GM21447 (cell line): ENCODE measurements at regions not wholly inside any gene's neighbourhood (a gene's known extent, or its start where the extent isn't known, plus 50 kb on each side); places are given as distances from the start of the nearest gene placed in this dataset.
A peak's percentile ranks its signal among the peaks of the same experiment; 100 is the strongest.
"Not testable (repeated sequence)": the region's sequence is repeated elsewhere in the genome, so short reads cannot be mapped to it uniquely, and the experiment has no call there.

Source experiments
- ATAC-seq: cut with Tn5 transposase; IDR thresholded peaks from one replicate; pipeline ENCODE4 v1.9.1; 2021; ENCODE audit not compliant: unreplicated experiment

DNA sequence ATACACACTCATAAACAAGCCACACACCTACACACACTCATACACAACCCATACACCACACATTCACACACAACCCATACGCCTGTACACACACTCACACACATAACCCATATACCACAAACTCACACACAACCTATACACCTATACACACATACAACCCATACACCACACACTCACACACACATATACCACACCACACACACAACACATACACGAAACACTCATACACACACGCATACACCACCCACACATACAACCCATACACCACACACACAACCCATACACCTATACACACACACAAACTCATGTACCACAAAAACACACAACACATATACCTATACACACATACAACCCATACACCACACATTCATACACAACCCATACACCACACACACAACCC, 164.3 kb downstream of the TMEM121 start:
- ATAC-seq = no peak

- ATAC-seq = not testable (repeated sequence)
Measured at GRCh38 chr14:105691321-105692109, 165.1 kb downstream of the TMEM121 start.

DNA sequence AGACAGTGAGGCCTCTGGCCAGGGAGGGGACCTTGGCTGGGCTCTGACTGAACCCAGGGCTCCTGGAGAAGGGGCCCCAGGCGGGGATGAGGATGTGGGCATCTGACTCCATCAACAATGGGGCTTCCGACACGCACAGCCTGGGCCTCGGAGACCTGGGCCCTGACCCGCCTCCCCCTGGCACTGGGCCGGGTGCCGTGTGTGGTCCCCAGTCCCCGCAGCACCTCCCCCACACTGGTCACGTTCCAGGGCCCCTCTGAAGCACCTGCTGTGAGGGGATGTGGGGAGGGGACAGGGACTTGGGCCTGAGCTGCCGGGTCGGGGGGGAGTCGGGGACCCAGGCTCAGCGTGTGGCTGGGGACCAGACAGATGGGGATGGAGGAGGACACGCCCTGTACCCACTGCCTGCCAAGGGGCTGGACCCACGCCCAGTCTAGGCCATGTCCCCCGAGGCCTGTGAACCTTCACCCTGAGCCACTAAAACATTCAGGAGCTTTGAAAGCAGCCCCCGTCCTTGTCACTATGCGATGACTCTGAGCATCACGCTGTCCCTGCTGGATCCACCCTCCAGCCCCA, 165.8 kb downstream of the TMEM121 start:
- ATAC-seq = not testable (repeated sequence)

DNA sequence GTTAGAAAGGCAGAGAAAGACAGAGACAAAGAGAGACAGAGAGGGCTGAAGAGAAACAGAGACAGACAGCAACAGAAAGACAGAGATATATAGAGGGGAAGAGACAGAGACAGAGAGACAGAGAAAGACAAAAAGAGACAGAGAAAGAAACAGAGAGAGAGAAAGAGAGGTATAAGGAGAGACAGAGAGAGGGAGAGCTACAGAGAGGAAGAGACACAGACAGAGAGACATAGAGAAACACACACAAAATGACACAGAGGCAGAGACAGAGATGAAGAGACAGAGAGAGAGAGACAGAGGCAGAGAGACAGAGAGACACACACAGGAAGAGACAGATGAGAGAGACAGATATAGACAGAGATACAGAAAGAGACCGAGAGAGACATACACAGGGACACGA, 168.6 kb downstream of the TMEM121 start:
- ATAC-seq = no peak

DNA sequence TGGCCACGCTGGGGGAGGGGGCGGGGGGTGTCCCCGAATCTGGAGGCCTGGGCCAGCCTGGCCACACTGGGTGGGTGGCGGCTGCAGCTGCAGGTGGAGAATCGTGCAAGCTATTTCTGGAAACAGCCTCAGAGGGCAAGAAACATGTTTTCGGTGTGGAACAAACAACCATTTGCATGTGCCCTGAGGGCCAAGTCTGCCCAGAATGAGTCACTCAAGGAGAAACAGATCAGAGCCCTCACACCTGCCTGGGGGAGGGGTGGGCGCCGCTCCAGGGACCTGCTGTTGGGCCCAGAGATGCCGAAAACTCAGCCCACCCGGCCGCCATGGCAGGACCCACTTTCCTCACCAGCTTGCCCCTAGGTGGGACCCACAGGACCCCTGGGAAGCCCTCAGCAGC, 170.0 kb downstream of the TMEM121 start:
- ATAC-seq = peak; percentile 53

- ATAC-seq = not testable (repeated sequence)
Measured at GRCh38 chr14:105697414-105697813, 171.0 kb downstream of the TMEM121 start.

- not testable (repeated sequence) for ATAC-seq
Measured at GRCh38 chr14:105697955-105698354, 171.6 kb downstream of the TMEM121 start.

GRCh38 chr14:105698940-105699556, 172.7 kb downstream of the TMEM121 start:
- ATAC-seq = peak; percentile 19

- ATAC-seq = not testable (repeated sequence)
Measured at GRCh38 chr14:105699706-105700105, 173.3 kb downstream of the TMEM121 start.

DNA sequence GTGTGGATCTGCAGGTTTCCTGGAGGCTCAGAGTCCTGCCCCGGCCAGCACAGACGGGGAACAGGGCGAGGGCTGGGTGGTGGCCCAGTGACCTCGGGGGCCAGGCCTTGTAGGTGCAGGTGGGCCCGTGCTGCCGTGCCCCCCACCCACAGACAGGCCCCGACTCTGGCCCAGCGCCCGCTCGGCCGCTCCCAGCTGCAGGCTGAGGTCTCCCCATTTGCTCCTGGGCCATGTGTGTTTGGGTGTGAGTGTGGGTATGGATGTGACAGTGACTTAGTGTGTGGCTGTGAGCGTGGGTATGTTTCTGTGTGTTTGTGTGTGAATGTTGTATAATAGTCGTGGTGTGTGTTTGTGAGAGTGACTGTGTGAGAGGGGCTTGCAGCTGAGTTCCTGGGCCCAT, 173.8 kb downstream of the TMEM121 start:
- ATAC-seq = not testable (repeated sequence)

- peak; percentile 31 for ATAC-seq
Measured at GRCh38 chr14:105700622-105701288, 174.4 kb downstream of the TMEM121 start.

DNA sequence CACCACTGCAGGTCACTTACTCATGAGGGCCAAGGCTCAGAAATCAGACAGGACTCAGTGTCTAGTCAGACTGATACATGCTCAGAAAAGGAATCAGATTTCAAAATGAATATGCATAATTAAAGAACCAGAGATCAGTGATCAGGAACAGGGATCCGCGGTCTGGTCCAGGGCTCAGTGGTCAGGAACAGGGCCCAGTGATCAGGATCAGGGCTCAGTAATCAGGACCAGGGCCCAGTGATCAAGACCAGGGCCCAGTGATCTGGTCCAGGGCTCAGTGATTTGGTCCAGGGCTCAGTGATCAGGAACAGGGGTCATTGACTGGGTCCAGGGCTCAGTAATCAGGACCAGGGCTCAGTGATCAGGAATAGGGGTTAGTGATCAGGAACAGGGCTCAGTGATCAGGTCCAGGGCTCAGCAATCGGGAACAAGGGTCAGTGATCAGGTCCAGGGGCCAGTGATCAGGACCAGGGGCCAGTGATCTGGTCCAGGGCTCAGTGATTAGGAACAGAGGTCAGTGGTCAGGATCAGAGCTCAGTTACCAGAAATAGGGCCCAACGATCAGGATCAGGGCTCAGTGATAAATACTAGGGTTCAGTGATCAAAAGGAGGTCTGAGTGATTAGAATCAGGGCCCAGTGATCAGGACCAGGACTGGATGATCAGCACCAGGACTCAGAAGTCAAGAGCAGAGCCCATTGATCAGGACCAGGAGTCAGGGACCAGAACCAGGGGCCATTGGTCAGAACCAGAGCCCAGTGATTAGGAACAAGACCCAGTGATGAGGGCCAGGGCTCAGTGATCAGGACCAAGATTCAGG, 175.3 kb downstream of the TMEM121 start:
- no peak for ATAC-seq

DNA sequence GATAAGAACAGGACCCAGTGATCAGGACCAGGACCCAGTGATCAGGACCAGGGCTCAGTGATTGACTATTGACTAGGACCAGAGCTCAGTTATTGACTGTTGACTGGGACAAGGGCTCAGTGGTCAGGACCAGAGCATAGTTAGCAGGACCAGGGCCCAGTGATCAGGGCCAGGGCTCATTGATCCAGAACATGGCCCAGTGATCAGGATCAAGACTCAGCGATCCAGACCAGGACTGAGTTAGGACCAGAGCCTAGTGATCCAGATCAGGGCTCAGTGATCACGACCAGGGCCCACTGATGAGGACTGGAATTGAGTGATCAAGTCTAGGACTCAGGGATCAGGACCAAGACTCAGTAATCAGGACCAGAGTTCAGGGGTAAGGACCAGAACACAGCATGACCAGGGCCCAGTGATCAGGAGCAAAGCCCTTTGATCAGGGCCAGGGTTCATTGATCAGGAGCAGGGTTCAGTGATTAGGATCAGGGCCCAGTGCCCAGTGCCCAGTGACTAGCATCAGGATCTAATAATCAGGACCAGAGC, 176.0 kb downstream of the TMEM121 start:
- ATAC-seq = no peak

DNA sequence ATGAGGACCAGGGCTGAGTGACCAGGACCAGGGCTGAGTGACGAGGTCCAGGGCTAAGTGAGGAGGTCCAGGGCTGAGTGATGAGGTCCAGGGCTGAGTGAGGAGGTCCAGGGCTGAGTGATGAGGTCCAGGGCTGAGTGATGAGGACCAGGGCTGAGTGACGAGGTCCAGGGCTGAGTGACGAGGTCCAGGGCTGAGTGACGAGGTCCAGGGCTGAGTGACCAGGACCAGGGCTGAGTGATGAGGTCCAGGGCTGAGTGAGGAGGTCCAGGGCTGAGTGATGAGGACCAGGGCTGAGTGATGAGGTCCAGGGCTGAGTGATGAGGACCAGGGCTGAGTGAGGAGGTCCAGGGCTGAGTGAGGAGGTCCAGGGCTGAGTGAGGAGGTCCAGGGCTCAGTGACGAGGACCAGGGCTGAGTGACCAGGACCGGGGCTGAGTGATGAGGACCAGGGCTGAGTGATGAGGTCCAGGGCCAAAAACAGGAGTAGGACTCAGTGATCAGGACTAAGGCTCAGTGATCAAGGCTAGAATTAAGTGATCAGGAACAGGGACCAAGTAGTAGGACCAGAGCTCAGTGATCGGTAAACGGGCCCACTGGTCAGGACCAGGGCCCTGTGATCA, 176.8 kb downstream of the TMEM121 start:
- ATAC-seq = not testable (repeated sequence)

DNA sequence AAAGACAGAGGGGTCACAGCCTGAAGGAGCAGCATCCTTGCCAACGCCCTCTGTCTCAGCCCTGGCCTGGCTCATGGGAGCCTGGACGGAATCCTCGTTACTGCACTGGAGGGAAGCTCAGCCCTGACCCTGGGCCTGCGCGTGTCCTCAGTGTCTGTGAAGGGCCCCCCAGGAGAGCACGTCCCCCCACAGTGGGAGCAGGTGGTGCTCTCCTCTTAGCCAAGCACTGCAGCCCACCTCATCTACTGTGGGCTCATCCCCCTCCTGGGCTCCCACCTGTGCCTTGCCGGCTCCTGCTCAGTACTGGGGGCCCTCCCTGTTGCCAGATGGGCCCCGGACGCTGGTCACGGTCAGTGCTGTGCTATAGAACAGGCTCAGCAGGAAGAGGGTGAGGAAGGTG, 177.7 kb downstream of the TMEM121 start:
- ATAC-seq = not testable (repeated sequence)

DNA sequence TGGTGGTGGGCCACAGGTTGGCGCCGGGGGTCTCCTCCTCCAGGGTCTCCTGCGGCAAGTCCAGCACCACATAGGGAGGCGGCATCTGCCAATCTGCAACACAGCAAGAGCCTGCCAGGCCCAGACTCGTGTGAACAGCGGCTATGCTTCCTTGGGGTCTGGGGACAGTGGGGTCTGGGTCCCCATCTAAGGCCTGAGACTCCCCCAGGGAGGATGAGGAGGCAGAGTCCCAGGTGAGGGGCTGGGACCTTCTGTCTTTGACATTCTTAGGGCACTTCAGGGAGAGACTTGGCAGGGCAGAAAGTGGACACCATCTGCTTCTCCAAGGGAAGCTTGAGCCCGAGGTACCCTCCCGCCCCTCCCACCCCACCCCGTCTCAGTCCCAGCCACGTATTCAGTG, 178.1 kb downstream of the TMEM121 start:
- not testable (repeated sequence) for ATAC-seq

- ATAC-seq = not testable (repeated sequence)
Measured at GRCh38 chr14:105705512-105705861, 179.1 kb downstream of the TMEM121 start.

GRCh38 chr14:105705862-105706700, 179.7 kb downstream of the TMEM121 start:
- ATAC-seq = not testable (repeated sequence)

DNA sequence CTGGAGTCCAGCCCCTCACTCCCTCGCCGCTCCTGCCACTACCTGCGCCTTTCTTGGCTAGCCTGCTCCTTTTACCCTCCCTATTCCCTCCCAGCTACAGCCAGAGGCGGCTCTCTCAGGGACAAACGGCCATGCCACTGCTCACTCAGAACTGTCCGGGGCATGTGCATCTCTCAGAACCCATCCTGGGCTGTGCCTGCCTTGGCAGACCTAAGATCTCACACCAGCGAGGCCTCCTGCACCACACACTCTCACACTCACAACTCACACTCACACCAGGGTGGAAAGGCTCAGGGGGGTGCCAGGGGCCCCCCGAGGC, 180.3 kb downstream of the TMEM121 start:
- not testable (repeated sequence) for ATAC-seq
